Muscle of arm (tissue), 1 donor: ENCODE measurements at regions not wholly inside any gene's neighbourhood (a gene's known extent, or its start where the extent isn't known, plus 50 kb on each side); places are given as distances from the start of the nearest gene placed in this dataset.
"Not testable (repeated sequence)": the region's sequence is repeated elsewhere in the genome, so short reads cannot be mapped to it uniquely, and the experiment has no call there.

ENCODE experiments used
- DNase-seq: peaks from one replicate; pipeline ENCODE4 v3.0.0-alpha.2; 2013

DNA sequence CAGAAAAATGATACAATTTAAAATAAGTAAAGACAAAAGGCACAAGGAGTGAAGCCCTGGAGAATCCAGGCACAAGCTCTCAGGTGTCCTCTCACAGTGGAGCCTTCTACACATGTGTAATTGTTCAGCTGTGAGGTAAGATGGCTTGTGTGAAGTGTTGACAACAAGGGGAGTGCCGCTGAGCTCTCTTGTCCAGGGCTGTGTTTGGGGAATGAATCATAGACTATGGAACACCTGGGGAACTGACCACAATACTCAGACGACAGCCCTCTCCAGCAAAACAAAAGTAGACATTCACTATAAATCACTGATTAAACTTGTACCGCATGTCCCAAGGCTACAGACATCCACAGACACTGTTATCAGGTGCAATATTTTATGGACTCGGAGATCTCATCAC lies 940.1 kb downstream of the TMEM121 start:
- DNase-seq, result not testable (repeated sequence)

DNA sequence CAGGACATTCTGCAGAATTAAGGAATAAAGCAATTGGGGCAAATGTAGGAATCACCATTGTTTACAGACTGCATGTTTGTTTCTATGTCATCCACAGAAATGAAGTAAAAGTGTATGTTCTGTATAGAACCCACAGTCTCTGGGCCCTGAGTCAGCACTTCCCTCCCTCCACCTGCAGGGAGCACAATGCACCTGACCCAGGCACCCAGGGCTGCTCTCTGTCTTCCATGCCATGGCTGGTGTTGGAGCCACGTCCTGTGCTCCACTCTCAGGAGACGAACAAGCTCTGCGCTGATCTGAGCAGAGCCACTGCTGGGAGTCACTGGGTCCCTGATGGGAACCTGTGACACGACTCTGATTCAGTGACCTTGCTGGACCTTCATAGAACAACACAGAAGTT lies 942.5 kb downstream of the TMEM121 start:
- DNase-seq, result not testable (repeated sequence)

DNA sequence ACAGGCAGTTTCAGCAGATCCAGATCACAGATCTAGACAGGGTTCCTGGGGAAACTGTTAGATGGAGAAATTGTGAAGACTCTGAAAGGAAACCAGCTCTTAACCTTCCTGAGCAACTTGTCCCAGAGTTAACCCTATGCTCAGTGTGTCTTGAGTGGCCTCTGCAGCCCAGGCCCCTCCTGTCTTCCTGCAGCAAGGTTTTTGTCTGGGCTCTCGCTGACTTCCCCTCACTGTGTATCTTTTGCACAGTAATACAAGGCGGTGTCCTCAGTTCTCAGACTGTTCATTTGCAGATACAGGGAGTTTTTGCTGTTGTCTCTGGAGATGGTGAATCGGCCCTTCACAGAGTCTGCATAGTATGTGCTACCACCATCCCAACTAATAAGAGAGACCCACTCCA lies 943.6 kb downstream of the TMEM121 start:
- not testable (repeated sequence) for DNase-seq

DNA sequence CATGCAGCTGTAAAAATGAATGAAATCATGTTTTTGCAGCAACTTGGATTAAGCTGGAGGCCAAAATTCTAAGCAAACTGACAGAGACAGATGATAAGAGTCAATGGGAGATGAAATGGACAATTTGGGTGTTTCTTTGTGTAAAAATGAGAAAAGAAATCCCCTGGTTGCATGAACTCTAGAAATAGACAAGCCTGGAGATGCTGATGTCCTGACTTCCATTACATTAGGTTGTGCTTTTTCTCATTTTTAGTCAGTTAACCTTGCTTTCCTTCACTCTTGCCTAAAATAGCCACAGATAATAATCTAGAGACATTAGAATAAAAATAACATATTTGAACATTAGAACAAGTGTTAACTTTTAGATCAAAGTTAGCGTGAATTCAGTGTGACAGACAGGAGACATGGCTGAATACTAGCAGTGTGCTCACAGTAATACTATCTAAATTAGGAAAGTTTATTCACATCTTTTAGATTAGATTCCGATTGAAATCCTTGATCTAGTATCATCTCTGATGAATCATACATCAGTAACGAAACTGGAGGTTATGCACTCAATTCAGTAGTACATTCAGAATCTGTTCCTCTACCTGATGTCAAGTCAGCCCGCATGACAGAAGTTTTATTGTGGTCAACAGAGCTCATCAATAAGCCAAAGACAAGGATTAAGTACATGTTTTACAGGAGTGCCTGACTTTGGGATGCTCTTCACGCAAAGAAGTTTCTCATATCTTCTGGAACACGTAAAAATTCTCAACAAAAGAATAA lies 948.1 kb downstream of the TMEM121 start:
- not testable (repeated sequence) for DNase-seq

DNA sequence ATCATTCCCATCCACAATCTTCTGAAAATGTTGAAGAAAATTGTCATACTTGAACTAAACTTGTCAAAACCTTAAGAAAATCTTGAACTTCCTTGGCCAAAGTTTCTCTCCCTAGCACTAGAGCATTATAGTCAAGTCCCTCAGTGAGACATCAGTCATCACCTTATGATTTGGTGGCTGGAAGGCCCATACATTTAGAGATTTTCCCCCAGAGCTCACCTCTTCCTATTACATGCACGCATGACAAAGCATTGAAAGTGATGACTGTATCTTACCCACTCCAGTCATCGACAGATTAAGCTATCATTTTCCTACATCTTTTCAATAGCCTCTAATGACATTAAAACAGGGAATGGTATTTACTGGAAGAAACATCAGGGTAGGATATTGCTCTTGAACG lies 948.8 kb downstream of the TMEM121 start:
- DNase-seq, result not testable (repeated sequence)

DNA sequence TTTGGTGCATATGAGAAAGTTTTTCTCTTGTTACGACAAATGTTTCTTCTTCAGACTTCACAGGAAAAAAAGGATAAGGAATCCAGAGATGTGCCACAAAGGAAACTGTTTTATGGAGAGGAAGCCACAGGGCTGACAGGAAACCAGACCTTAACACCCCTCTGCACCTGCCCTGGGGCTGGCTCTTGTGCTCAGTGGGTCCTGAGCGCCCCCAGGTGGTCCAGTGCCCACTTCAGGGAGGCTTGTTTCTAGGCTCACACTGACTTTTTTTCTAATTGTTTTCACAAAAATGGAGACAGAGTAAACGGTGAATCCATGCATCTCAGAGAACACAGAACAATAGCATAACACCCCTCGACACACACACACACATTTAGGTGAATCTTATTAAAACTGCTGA lies 951.2 kb downstream of the TMEM121 start:
- DNase-seq, result not testable (repeated sequence)

DNA sequence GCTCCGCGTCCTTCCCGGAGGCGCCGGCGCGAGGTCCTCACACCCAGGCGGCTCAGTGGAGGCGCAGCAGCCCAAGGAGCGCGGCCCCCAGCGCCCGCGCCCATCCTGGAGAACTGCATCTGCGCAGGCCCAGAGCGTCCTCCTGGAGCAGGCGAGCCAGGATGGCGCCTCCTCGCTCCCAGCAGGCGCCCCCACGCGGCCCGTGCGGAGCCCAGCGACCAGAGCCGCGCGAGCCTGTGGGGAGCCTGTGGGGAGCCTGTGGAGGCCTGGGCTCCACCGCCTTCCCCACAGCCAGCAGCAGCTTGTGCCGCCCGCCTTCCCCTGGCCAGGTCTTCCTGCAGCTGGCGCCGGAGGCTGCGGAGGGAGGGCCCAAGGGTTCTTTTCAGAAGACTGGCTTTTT lies 953.9 kb downstream of the TMEM121 start:
- not testable (repeated sequence) for DNase-seq

DNA sequence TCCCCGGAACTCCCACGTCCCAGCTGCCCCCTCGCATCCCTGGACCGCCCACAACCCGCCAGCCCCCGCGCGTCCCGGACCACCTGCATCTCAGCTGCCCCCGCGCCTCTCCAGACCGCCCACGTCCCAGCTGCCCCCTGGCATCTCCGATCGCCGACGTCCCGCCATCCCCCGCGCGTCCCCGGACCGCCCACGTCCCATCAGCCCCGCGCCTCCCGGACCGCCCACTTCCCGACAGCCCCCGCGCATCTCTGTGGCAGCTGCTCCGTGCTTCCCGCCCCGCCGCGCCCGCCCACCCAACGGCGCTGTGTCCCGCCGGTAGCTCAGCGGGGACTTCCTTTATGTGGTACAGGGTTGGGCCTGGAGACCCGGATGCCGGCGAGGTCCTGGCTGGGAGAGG lies 955.8 kb downstream of the TMEM121 start:
- DNase-seq, result not testable (repeated sequence)

DNA sequence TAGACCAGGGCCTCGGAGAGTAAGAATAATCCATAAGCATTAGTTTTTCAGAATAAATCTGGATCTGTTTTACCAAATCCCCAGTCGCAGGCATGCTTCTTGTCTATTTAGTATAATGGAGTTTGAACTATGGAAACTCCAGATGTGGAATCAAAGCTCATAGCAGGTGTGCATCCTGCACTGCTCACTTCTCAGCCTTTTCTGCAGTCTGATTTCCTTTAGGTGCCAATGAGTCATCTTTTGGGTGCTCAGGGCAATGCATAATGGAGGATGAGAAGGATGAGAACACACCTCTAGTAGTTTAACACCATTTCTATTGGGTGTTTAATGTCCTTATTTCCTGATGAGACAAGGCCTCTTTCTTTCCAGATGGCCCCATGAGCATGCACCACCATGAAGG lies 961.2 kb downstream of the TMEM121 start:
- DNase-seq, result no peak

DNA sequence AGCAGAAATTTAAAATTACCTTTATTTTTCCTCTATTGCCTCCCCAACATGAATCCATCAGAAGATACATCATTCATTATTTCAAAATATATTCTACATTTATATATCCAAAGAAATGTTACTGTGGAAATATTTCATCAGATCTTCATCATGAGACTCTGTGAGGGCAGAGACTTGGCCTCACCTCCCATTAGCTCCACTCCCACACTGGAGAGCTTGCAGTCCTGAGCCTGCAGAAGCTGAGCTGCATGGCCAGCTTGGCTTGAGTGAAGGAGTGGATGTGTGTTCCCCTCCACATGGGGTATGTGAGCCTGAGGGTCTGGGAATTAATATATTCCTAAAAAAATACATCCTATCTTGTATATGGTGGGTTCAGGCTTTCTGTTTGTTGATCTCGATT lies 961.9 kb downstream of the TMEM121 start:
- DNase-seq, result no peak

DNA sequence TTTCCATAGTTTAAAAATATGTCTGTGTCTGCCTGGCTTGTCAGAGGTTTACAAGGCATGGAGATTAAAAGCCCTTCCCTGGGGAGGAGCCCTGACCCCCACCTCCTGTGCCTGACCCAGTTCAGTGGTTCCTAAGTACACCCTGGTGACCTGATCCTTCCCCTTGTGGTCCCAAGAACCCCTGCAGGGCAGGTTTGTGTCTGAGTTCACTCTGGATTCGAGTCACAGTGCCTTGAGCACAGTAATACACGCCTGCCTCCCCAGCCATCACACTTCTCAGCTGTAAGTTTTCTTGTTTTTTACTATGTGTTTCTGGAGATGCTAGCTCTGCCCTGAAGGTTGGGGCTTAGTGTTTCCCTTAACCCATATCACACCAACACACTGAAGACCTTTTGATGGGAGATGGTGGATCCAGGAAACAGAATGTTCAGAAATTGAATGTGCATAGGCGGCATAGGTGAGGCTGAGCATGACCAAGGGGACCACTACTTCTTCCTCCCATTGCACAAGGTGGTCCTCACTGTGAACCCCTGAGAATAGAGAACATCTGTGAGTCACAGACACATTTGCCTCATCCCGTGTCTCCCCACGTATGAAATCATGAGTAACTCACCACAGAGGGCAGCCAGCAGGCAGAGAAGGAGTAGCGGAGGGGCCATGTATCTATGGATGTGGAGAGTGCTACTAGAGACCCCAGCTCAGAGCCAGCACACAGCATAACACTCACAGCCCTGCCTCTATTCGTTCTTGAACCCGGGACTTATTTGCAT lies 962.9 kb downstream of the TMEM121 start:
- DNase-seq, result no peak

DNA sequence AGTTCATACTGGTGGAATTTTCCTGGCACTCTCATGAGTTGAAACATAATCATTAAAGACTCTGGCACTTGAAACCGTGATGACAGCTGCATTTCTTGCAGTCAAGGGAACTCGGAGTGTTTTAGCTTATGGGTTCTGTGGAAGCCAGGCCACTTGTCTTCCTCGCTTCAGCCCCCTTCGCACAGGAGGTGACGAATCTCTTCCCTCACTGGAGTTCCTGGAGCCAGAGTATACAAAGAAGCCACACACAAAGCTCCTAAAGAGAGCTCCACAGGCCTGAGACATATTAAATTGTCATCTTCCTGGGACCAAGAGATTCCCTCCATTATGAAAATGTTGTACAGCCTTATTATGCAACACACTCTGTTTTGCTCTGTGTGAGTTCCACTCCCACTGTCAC lies 964.1 kb downstream of the TMEM121 start:
- DNase-seq, result no peak

DNA sequence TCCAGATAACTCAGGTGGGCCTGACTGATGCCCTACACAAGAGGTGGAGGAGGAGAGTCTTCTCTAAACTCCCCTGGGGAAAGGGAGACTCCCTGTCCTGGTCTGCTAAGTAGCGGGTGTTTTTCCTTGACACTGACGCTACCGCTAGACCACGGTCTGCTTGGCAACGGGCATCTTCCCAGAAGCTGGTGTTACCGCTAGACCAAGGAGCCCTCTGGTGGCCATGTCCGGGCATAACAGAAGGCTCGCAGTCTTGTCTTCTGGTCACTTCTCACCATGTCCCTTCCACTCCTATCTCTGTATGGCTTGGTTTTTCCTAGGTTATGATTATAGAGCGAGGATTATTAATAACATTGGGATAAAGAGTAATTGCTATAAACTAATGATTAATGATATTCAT lies 965.5 kb downstream of the TMEM121 start:
- DNase-seq, result no peak

DNA sequence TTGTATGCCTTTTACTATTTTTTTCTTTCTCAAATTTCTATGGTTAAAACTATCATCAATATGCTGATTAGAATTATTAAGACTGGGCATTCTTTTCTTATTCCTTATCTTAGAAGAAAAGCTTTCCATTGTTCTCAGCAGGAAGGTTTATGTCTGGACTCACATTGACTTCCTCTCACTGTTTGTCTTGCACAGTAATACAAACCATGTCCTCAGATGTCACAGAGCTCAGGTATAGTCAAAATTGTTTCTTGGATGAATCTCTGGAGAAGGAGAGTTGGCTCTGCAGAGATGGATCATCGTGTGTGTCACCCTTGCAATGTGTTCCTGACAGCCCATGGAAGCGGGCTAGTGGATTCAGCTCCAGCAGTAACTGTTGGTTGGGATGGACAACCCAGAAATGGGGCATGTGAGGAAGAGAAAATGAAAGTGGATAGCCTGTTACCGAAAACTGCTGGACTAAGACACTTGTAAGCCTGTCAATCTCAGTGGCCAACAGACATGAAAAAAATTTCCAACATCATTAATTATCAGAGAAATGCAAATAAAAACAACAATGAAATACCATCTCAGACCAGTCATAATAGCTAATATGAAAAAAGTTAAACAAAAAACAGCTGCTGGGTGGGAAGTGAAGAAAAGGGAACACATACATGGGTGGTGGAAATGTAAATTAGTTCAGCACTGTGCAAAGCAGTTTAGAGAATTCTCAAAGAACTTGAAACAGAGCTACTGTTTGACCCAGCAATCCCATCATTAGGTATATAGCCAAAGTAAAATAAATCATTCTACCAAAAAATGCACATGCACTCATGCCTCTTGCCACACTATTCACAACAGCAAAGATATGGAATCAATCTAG lies 967.8 kb downstream of the TMEM121 start:
- no peak for DNase-seq

DNA sequence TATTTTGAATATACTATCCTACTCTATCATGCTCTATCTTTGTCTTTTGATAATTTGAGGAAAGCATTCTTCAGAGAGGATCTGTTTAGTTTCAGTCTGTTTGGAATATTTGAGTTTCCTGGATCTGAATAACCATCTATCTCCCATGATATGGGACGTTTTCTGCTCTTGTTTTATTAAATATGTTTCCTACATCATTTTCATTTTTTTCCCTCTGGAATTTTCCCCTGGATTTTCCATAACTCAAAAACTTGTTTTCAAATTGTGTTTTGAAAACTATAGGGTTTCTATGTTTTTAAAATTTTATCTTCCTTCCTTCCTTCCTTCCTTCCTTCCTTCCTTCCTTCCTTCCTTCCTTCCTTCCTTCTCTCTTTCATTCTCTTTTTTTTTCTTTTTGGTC lies 974.2 kb downstream of the TMEM121 start:
- no peak for DNase-seq

DNA sequence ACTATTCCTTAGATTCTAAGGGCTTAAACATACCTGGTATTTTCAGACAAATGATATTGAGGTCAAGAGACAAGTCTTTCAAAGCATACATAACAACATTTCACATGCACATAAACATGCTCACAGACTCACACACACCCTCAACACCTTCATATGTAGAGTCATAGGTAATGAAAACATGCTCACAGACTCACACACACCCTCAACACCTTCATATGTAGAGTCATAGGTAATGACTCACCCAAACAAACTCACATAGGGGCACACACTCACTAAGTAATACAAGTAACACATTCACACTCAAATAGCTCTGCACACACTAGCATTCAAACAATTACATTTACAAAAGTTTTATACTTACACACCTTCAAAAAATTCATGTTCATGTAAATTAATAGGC lies 975.5 kb downstream of the TMEM121 start:
- no peak for DNase-seq

DNA sequence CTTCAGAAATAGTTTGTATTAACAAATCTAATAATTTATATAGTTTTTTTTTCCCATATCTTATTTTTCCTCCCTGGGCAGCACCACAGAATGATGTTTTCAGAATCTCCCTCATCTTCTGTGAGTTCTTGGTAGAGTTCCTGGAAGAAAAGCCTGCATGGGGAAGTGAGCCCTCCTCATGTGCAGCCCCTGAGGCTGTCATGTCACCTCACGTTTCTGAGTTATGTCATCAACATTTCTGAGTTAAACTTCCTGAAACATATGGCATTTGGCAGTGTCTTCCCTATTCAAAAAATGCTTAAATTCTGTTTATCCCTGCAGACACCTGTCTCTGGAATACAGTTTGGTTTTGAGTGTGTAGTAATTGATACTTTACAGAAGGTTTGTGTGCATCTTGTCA lies 979.0 kb downstream of the TMEM121 start:
- no peak for DNase-seq

DNA sequence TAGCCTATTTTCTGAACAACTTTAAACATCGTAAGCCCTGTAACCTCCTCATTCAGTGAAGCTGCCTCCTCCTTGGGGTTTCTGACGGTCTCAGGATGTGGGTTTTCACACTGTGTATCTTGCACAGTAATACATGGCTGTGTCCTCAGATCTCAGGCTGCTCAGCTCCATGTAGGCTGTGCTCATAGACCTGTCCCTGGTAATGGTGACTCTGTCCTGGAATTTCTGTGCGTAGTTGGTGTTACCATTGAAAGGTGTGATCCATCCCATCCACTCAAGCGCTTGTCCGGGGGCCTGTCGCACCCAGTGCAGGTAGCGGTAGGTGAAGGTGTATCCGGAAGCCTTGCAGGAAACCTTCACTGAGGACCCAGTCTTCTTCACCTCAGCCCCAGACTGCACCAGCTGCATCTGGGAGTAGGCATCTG lies 980.5 kb downstream of the TMEM121 start:
- DNase-seq, result no peak

DNA sequence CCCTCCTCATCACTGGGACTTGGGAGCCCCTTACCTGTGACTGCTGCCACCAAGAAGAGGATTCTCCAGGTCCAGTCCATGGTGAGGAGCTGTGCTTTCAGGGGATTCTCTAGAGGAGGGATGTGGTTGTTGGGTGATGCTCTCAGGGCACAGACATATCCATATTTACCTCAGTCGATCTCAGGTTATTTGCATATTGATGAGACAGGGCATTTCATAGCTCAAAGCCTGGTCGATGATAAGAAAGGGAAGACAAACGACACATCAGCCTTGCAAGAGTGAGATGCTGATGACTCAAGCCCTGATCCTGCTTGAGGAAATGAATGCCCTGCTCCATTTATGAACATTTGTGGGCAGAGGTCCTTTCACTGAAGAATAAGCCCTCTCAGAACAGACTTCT lies 981.0 kb downstream of the TMEM121 start:
- DNase-seq, result no peak

DNA sequence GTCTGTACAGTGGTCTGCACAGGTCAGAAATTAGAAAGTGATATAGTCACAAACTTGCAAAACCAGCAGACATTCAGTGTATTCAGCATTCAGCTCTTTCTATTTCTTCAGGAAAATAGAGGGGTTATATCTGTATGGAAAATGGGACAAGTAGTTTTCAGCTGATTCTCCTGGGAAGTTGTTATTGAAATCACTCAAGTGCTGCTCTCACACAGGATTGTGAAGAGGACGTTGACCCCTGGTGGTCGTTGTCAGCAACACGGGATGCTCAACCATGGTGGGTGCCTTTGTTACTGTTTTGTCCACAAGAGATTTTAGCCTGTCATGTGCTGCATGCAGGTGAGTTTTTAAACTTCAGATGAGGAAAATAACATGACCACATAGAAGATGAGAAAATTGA lies 981.8 kb downstream of the TMEM121 start:
- DNase-seq, result no peak

DNA sequence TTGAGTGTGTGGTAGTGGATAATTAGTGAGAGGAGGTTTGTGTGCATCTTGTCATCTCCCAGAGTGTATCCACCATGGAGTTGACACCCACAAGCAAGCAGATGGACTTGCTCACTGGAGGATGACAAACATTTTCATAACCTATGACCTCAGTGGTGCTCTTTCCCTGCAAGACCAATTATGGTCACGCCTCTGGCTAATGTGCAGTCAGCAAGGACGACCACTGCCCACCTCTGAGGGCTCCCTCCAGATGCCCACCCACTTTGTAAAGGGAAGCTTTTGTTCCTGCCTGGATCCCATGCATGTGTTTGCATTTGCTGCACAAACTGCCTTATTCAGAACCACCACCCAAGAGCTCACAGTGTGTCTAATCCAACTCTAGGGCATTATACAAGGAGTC lies 982.8 kb downstream of the TMEM121 start:
- no peak for DNase-seq

DNA sequence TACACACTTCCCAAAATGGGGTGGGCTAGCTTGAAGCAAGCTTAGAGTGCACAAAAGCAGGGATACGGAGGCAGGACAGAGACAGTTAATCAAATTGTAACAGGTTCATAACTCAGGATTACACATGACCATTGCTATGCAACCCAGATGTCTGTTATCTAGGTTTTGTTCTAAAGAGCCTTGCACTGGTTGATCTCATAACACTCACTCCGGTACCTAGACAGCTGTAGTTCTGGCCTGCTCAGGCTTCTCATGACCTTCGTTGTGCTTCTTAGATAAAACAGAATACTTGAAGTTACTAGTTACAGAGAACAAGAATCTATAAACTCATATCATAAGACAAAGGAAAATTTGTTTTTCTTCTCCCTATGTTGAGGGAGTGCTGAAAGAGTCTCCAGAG lies 983.4 kb downstream of the TMEM121 start:
- no peak for DNase-seq
